ENCODE measurements at regions not wholly inside any gene's neighbourhood (a gene's known extent, or its start where the extent isn't known, plus 50 kb on each side); places are given as distances from the start of the nearest gene placed in this dataset.

DNA sequence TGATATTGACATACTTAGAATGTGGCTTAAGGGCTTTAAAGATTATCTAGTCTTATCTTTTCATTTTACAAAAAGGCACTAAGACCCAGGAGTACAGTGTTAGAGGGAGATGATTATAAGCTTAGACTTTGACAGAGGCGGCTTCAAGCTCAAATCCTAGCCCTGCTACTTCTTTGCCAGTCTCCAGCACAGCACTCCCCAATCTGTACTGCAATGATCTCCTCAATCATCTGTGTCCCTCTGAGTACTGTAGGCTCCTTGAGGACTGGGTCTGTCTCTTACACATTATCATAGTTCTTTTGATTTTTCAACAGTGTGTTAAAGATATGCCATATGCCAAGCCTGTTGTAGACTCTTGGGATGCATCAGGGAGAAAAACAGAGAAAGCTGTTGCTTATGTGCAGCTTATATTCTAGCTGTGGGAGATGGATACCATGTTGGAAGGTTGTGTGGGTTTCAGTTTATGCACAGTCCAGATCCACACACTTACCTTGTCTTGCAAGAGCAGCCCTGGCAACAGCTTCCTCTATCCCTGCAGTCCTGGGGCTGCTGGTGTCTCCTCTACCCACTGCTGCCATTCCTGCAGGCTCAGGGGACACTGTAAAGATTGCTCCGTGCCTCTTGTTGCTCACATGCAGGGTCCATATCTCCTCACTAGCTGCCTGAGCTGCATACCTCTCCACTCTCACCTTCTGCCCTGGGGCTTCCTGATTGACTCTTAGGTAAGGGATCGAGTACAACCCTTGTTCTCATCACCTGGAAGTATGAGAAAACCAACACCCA lies 103.9 kb upstream of the TSPAN2 start:
- TF ChIP-seq EP300 (IDR thresholded peaks at IDR 0.05) (no peak), POLR2A (IDR thresholded peaks at IDR 0.05) (no peak), POLR2AphosphoS5 (IDR thresholded peaks at IDR 0.05) (no peak)
- TF ChIP-seq, protein P1, sequence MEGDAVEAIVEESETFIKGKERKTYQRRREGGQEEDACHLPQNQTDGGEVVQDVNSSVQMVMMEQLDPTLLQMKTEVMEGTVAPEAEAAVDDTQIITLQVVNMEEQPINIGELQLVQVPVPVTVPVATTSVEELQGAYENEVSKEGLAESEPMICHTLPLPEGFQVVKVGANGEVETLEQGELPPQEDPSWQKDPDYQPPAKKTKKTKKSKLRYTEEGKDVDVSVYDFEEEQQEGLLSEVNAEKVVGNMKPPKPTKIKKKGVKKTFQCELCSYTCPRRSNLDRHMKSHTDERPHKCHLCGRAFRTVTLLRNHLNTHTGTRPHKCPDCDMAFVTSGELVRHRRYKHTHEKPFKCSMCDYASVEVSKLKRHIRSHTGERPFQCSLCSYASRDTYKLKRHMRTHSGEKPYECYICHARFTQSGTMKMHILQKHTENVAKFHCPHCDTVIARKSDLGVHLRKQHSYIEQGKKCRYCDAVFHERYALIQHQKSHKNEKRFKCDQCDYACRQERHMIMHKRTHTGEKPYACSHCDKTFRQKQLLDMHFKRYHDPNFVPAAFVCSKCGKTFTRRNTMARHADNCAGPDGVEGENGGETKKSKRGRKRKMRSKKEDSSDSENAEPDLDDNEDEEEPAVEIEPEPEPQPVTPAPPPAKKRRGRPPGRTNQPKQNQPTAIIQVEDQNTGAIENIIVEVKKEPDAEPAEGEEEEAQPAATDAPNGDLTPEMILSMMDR (IDR thresholded peaks at IDR 0.05), result no peak
- Histone ChIP-seq H3K4me1 (peaks cover 0 to 26% (median 15%) of the 10 kb centered on the region in 4 donors), H3K36me3 (no peaks in the 10 kb centered on the region), H3K27me3 (no peaks in the 10 kb centered on the region), H3K9me3 (no peaks in the 10 kb centered on the region), H3K27ac (no peak overlapping the region), H3K4me3 (no peak overlapping the region)
- WGBS, 2 donors, result 74 to 89% methylated on average over 3 of the region's 3 CpGs
- DNase-seq, result no peak
- intact Hi-C loops (cut with DNase I), result no loop called here

DNA sequence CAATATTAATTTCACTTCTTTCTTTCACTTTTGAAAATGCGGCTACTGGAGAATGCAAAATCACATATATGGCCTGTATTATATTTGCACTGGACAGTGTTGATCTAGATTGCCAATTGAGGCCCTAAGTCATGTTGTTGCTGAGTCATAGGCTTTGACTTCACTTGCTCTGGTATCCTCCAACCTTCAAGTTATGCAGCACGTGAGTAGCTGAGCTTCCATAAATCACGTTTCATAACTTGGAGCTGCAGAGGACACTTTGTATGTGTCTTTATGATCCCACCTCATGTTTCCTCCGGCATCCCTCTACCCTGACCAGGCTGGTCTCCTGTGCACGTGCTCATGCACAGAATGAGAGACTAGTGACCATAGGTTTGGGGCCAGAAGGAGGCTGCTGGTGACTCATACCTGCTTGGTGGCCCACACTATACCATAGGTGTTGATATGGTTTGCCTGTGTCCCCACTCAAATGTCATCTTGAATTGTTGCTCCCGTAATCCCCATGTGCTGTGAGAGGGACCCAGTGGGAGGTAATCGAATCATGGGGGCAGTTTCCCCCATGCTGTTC lies 103.0 kb upstream of the TSPAN2 start:
- 86 to 90% methylated on average over 7 of the region's 7 CpGs for WGBS, 2 donors
- TF ChIP-seq POLR2AphosphoS5 (IDR thresholded peaks at IDR 0.05) (no peak), EP300 (IDR thresholded peaks at IDR 0.05) (no peak), POLR2A (IDR thresholded peaks at IDR 0.05) (no peak)
- TF ChIP-seq, protein P1 (IDR thresholded peaks at IDR 0.05), result no peak
- Histone ChIP-seq H3K36me3 (no peaks in the 10 kb centered on the region), H3K27ac (no peak overlapping the region), H3K4me1 (peaks cover 0 to 26% (median 14%) of the 10 kb centered on the region in 4 donors), H3K9me3 (no peaks in the 10 kb centered on the region), H3K4me3 (no peak overlapping the region), H3K27me3 (no peaks in the 10 kb centered on the region)
- no peak for DNase-seq
- intact Hi-C loops (cut with DNase I), result no loop called here

DNA sequence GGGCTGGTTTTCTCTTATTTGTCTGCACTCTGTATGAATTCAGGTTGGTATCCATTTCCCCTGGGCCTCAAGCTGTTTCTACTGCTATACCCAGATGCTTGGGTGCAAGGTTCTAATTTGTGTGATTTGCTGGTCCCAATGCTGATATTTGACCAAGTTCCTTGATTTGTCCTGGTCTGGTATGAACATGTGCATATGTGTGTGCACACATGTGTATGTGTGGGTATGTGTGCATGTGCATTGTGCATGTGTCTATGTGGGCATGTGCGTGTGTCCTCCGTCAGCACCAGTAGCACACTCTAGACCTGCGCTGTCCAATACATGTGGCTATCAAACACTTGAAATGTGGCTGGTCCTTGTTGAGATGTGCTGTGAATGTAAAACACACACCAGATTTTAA lies 102.4 kb upstream of the TSPAN2 start:
- H3K27ac ChIP-seq, result no peak overlapping the region
- H3K4me1 ChIP-seq, result peaks cover 0 to 26% (median 14%) of the 10 kb centered on the region in 4 donors
- H3K36me3 ChIP-seq, result no peaks in the 10 kb centered on the region
- no peaks in the 10 kb centered on the region for H3K9me3 ChIP-seq
- intact Hi-C loops (cut with DNase I), result no loop called here
- no peak for DNase-seq
- TF ChIP-seq EP300 (IDR thresholded peaks at IDR 0.05) (no peak), POLR2A (IDR thresholded peaks at IDR 0.05) (no peak), POLR2AphosphoS5 (IDR thresholded peaks at IDR 0.05) (no peak)
- TF ChIP-seq, protein P1 (IDR thresholded peaks at IDR 0.05), result no peak
- 98 to 99% methylated on average over 3 of the region's 3 CpGs for WGBS, 2 donors
- no peaks in the 10 kb centered on the region for H3K27me3 ChIP-seq
- H3K4me3 ChIP-seq, result no peak overlapping the region

DNA sequence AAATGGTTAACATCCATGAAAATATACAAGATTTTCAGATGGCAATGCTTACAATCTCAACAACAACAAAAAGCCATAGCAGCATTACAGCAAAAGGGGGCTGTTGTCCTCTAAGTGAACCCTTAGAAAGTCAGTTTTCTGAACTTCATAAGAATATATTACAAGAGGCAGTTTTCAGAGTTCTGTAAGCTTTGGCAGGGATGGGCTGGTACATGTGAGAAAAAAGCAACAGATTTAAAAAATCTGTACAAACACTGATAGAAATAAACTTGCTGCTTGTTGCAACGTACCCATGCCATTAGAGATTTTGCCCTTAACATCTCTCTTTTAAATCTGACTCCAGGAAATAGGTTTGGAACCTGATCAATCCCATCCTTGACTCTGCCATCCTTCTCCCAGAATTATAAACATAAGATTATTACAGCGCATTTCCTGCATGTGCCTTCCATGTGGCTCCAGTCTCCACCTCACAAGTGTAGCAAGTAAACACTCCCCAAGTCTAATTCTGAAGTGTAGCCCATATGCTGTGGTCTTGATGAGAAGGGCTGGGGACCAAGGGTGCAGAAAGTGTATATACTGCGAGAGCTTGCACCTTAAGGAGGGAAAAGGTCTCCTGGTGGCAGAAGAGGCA lies 101.4 kb upstream of the TSPAN2 start:
- H3K4me3 ChIP-seq, result no peak overlapping the region
- WGBS, 2 donors, result 76 to 78% methylated on average over 3 of the region's 3 CpGs

More for the DNA sequence above, 101.4 kb upstream of the TSPAN2 start:
- intact Hi-C loops (cut with DNase I), result no loop called here
- peaks cover 0 to 26% (median 14%) of the 10 kb centered on the region in 4 donors for H3K4me1 ChIP-seq
- H3K9me3 ChIP-seq, result no peaks in the 10 kb centered on the region
- TF ChIP-seq POLR2A (IDR thresholded peaks at IDR 0.05) (no peak), POLR2AphosphoS5 (IDR thresholded peaks at IDR 0.05) (no peak), EP300 (IDR thresholded peaks at IDR 0.05) (no peak)
- TF ChIP-seq, protein P1 (IDR thresholded peaks at IDR 0.05), result no peak
- no peaks in the 10 kb centered on the region for H3K27me3 ChIP-seq
- no peak for DNase-seq
- H3K36me3 ChIP-seq, result no peaks in the 10 kb centered on the region
- H3K27ac ChIP-seq, result peak overlapping the region in 3 of 4 donors; percentile 24 to 72 (median 44)

Measured in sigmoid colon (tissue), 6 donors.